Naive B cell (primary cell): ENCODE measurements at regions not wholly inside any gene's neighbourhood (a gene's known extent, or its start where the extent isn't known, plus 50 kb on each side); places are given as distances from the start of the nearest gene placed in this dataset.
A peak's percentile ranks its signal among the peaks of the same experiment; 100 is the strongest.

Source experiments
- ATAC-seq, 2 donors: fragments of 150-1000 bp; cut with Tn5 transposase; 2 replicates each; pipeline ENCODE4 v1.10.0; 2021; ENCODE audit warnings: low read depth in 2 of 2, mild to moderate bottlenecking in 2 of 2, moderate library complexity in 2 of 2
- DNase-seq: peaks from one replicate; pipeline ENCODE4 v3.0.0; 2022
- H3K27ac Mint-ChIP-seq, 6 donors: one replicate each; pipeline ENCODE4 v1.8.0; 2020 to 2022; ENCODE audit warnings: mild to moderate bottlenecking in 6 of 6, mixed read lengths in 6 of 6, moderate library complexity in 5 of 6, inconsistent platforms in 2 of 6
- H3K27me3 Mint-ChIP-seq, 3 donors: one replicate each; pipeline ENCODE4 v1.8.0; 2021 to 2022; ENCODE audit warnings: mixed read lengths in 3 of 3, mild to moderate bottlenecking in 1 of 3
- H3K36me3 Mint-ChIP-seq, 2 donors: one replicate each; pipeline ENCODE4 v1.8.0; 2020 to 2022; ENCODE audit warnings: mixed read lengths in 2 of 2, inconsistent platforms in 1 of 2, mild to moderate bottlenecking in 1 of 2
- H3K4me1 Mint-ChIP-seq, 3 donors: one replicate each; pipeline ENCODE4 v1.8.0; 2020 to 2022; ENCODE audit warnings: mixed read lengths in 3 of 3, inconsistent platforms in 1 of 3, mild to moderate bottlenecking in 1 of 3, moderate library complexity in 1 of 3
- H3K4me3 Mint-ChIP-seq, 8 donors: one replicate each; pipeline ENCODE4 v1.8.0; 2020 to 2022; ENCODE audit warnings: mild to moderate bottlenecking in 8 of 8, mixed read lengths in 8 of 8, moderate library complexity in 8 of 8, inconsistent platforms in 2 of 8
- H3K9me3 Mint-ChIP-seq, 7 donors: one replicate each; pipeline ENCODE4 v1.8.0; 2020 to 2022; ENCODE audit warnings: mixed read lengths in 7 of 7, mild to moderate bottlenecking in 5 of 7, inconsistent platforms in 2 of 7, moderate library complexity in 1 of 7

DNA sequence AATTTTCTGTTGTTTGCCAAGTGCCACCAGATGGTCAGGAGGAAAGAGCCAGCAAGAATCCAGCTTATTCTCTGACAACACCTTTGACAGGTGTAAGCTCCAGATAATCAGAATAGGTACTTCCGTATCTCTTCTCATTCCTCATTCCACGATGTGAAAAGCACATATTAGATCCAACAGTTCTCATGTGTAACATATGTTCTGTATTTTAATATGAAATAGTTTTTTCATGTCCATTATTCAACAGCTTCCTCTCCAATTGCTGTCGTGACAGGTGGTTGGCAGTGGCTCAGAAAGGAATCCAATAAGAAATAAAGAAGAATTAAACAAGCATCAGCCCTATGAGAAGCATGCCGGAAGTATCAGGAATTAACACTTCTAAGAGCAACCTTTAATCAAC, 1624.7 kb downstream of the MRPL39 start:
- no peak for DNase-seq
- H3K27me3 Mint-ChIP-seq: no peaks in the 10 kb centered on the region
- no peak for ATAC-seq
- H3K4me3 Mint-ChIP-seq: no peak overlapping the region
- peaks cover 6 to 35% (median 20%) of the 10 kb centered on the region in 7 donors for H3K9me3 Mint-ChIP-seq
- H3K36me3 Mint-ChIP-seq: peaks cover 12 to 13% of the 10 kb centered on the region in 2 donors
- peaks cover 12 to 27% (median 17%) of the 10 kb centered on the region in 3 donors for H3K4me1 Mint-ChIP-seq
- peak overlapping the region in 1 of 6 donors; percentile 23 for H3K27ac Mint-ChIP-seq

DNA sequence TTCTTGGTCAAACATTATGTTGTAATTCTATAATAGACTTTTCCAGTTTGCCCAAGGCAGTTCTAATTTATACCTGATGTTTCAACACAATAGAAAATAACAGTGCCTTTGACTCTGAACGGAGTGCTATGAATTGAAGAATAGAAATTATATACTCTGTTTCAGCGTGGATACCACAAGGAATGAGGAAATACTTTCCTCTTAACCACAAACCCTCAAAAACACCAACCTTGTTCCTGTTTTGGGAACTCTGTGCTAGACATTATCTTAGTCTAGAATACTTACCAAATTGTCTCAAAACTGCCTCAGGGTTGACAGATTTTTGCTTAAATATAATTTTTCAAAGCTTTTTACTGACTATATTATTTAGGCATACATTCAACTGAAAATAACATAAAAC, 1629.3 kb downstream of the MRPL39 start:
- ATAC-seq: peak; percentile 73 to 74
- no peaks in the 10 kb centered on the region for H3K27me3 Mint-ChIP-seq
- peak; percentile 40 for DNase-seq
- no peaks in the 10 kb centered on the region for H3K36me3 Mint-ChIP-seq
- peaks cover 12 to 30% (median 17%) of the 10 kb centered on the region in 3 donors for H3K4me1 Mint-ChIP-seq
- H3K9me3 Mint-ChIP-seq: peaks cover 0 to 7% (median 5%) of the 10 kb centered on the region in 7 donors
- H3K27ac Mint-ChIP-seq: peak overlapping the region in 1 of 6 donors; percentile 44
- no peak overlapping the region for H3K4me3 Mint-ChIP-seq

DNA sequence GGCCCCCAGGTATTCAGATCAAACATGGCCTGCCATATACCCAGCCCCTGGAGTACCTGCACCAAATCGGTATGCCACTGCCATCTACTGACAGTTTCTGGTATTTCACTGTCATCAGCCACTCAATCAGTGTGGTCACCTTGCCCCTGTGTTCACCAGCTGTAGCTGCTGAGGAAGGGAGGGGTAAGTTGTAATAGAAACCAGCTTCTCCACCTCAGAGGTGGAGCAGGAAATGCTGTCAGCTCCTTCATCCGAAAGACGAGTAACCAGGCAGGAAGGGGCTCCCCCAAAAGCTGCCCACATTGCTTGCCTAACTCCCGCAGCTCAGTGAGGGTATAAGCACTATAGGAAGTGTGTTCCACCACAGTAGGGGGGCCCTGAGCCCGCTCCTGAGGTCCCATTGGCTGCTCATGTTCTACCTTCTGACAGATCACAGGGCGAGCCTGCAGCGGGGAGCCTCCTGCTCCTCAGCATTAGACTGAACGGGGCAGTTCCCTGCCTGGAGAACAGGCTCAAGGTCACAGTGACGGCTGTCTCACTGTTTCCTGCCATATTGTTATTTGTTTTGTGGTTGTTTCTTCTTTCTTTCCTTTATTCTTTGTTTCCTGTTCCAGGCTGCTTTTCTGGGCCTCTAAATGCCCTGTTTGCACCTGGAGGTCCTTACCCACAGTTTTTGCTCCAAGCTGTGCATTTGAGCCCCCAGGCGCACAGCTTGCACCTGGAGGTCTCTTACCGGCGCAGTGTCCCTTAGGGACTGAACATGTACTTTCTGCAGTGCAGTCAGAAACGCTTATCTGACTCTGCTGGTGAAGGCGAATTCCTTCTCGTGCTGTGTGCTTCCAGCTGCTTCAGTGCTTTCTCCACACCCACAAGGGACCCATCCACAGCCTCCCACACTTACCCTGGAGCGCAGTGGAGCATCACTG, 1638.3 kb downstream of the MRPL39 start:
- ATAC-seq (peak; percentile 89 to 90), DNase-seq (peak; percentile 90)
- Mint-ChIP-seq H3K4me3 (peak overlapping the region; percentile 54 to 93 (median 88)), H3K9me3 (peaks cover 0 to 11% (median 5%) of the 10 kb centered on the region in 7 donors), H3K27ac (peak overlapping the region; percentile 86 to 98 (median 93)), H3K36me3 (no peaks in the 10 kb centered on the region), H3K4me1 (peaks cover 19 to 52% (median 36%) of the 10 kb centered on the region in 3 donors), H3K27me3 (no peaks in the 10 kb centered on the region)

DNA sequence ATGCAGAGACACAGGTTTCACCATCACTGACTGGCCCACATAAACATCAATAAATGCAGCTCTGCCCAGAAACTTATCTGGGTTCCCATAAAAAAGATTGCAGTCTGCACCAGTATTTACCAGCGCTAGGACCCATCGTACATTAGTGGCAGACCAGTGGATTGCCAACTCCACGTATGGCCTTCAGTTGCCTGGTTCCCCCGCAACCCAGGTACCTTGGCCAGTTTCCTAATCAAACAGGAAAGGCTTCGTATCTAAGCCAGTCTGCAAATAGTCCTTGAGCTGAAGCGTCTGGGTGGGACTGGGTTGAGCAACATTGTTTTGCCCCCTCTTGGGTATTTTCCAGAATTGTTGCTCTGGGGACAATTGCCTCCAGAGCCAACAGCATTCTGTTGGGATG, 1639.3 kb downstream of the MRPL39 start:
- Mint-ChIP-seq H3K27ac (peak overlapping the region in 5 of 6 donors; percentile 13 to 95 (median 54)), H3K27me3 (no peaks in the 10 kb centered on the region), H3K4me1 (peaks cover 19 to 58% (median 36%) of the 10 kb centered on the region in 3 donors), H3K36me3 (no peaks in the 10 kb centered on the region), H3K4me3 (peak overlapping the region in 1 of 8 donors; percentile 90), H3K9me3 (peaks cover 0 to 11% (median 5%) of the 10 kb centered on the region in 7 donors)
- DNase-seq (no peak), ATAC-seq (no peak)

DNA sequence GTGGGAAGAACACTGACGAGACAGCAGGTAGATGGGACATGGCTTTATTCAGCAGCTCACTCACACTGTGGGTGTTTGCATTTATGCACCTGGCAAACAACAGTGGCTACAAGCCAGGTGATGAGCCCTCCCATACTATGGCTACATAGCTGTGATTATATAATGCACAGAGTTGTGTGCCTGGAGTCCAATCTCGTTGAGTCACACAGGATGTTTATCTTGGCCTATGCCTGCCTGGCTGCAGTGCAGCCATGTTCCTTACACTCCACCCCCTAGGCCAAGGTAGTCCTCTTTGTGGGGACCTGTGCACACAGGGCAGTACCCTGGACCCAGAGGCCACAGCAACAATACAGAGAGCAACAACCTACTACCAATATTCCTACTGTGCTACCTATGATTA, 1643.8 kb downstream of the MRPL39 start:
- Mint-ChIP-seq H3K9me3 (peaks cover 0 to 22% (median 4%) of the 10 kb centered on the region in 7 donors), H3K27me3 (no peaks in the 10 kb centered on the region), H3K4me3 (no peak overlapping the region), H3K36me3 (no peaks in the 10 kb centered on the region), H3K27ac (peak overlapping the region in 3 of 6 donors; percentile 20 to 68 (median 61)), H3K4me1 (peaks cover 2 to 56% (median 31%) of the 10 kb centered on the region in 3 donors)
- ATAC-seq (no peak), DNase-seq (no peak)

DNA sequence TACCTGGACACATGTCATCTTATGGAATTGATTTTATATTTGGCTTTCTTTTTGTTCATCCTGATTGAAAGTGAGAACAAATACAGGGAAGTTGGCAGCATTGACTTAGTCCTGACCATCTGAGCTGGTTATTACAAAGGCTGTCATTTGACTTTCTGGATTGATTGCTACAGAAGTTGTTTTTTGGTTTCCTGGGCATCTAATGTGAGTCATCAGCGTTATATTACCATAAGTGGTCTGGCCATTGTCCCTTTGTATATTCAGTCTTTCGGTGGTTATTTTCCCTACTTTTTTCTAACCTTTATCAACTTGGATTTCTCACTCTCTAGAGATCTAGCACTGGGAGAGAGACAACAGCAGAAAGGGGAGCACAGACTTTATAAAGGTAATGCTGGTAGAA, 1646.5 kb downstream of the MRPL39 start:
- no peaks in the 10 kb centered on the region for H3K27me3 Mint-ChIP-seq
- no peaks in the 10 kb centered on the region for H3K36me3 Mint-ChIP-seq
- ATAC-seq (no peak), DNase-seq (no peak)
- H3K4me3 Mint-ChIP-seq: no peak overlapping the region
- peaks cover 0 to 16% (median 4%) of the 10 kb centered on the region in 7 donors for H3K9me3 Mint-ChIP-seq
- H3K27ac Mint-ChIP-seq: peak overlapping the region in 2 of 6 donors; percentile 4 to 79
- peaks cover 12 to 49% (median 34%) of the 10 kb centered on the region in 3 donors for H3K4me1 Mint-ChIP-seq

DNA sequence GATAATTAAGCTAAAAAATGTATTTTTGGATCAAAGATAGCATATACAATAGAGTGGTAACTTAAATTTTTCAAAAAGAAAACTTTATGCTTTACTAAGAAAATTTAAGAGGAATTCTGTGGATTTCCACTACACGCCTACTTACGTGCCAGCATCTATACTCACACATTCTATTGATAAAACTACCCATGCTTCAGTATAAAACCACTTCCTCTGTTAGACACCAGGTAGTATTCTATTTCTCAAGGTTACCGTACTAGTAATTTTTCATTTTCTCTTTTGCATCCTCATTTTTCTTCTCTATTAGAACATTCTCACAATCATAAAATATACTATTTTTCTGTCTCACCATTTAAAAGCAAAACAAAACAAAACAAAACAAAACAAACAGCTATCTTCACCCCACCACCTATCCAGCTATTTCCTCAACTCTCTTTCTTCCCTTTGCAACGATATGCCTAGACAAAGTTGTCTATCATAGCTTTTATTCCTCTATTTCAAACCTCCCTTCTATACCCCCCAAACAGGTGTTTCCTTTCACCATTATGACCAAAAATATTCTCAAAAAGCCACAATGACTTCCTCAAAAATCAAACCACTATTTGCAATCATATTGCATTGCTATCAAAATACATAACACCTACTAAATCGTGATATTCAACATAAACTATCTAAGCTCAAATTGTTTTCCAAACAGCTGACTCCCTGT, 1652.0 kb downstream of the MRPL39 start:
- peaks cover 0 to 4% (median 0%) of the 10 kb centered on the region in 7 donors for H3K9me3 Mint-ChIP-seq
- H3K27me3 Mint-ChIP-seq: no peaks in the 10 kb centered on the region
- no peaks in the 10 kb centered on the region for H3K36me3 Mint-ChIP-seq
- peak overlapping the region; percentile 55 to 95 (median 82) for H3K4me3 Mint-ChIP-seq
- ATAC-seq (peak; percentile 86 to 88), DNase-seq (peak; percentile 69)
- H3K27ac Mint-ChIP-seq: peak overlapping the region; percentile 29 to 97 (median 84)
- H3K4me1 Mint-ChIP-seq: peaks cover 37 to 60% (median 57%) of the 10 kb centered on the region in 3 donors

DNA sequence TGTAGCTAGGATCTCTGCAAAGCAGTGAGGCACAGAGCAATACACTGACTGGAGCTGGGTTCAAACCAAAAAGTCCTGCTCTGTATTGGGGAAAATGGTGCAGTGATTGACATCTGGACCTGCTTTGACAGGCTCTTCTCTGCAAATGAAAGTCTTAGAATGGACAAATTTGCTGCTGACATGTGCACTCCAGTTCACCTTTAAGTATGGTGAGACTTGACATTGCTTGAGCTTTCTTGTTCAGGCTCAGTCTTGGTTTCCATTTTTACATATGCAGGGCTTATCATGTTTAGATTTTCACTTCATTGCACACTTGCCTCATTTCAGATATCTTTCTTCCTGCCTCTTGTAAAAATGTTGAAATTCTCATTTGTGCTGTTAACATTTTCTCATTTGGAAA, 1655.0 kb downstream of the MRPL39 start:
- Mint-ChIP-seq H3K4me3 (peak overlapping the region in 2 of 8 donors; percentile 48 to 59), H3K27ac (peak overlapping the region in 2 of 6 donors; percentile 44), H3K36me3 (no peaks in the 10 kb centered on the region), H3K4me1 (peaks cover 48 to 73% (median 67%) of the 10 kb centered on the region in 3 donors), H3K9me3 (no peaks in the 10 kb centered on the region), H3K27me3 (no peaks in the 10 kb centered on the region)
- ATAC-seq (no peak), DNase-seq (no peak)

DNA sequence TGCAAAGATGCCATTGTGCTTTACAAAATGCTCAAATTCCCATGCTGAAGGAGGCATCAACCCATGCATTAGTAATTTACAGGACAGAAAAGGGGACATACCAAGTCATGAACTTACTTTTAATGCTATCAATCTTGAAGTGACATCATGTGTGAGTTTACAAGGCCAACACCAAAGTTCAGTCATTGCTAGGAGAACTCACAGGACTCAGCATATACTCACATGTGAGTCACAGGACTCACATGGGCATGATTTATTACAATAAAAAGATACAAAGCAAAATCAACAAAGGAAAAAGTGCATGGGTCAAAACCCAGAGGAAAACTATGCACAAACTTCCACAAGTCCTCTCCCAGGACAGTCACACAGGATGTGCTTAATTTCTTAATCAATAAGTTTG, 1656.0 kb downstream of the MRPL39 start:
- Mint-ChIP-seq H3K4me1 (peaks cover 42 to 68% (median 64%) of the 10 kb centered on the region in 3 donors), H3K9me3 (no peaks in the 10 kb centered on the region), H3K27ac (peak overlapping the region in 1 of 6 donors; percentile 64), H3K4me3 (no peak overlapping the region), H3K27me3 (no peaks in the 10 kb centered on the region), H3K36me3 (no peaks in the 10 kb centered on the region)
- ATAC-seq: no peak
- no peak for DNase-seq

DNA sequence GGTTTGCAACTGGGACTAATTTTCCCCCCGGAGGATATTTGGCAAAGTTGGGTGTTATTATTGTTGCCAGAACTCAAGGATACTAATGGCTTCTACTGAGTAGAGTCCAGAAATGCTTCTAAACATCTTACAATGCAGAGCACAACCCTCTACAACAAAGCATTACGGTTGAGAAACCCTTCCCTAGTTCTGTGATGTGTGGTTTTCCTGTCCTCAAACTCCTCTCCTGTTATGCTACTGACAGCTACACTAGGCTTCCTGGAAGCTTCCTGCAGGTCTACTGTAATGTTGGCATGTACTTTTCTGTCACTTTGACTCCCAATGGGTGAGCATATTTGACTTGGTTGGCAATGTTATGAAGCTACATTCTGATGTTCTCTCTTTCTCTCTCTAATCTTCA, 1656.9 kb downstream of the MRPL39 start:
- DNase-seq (no peak), ATAC-seq (no peak)
- H3K36me3 Mint-ChIP-seq: peaks cover 0 to 2% of the 10 kb centered on the region in 2 donors
- H3K4me1 Mint-ChIP-seq: peaks cover 39 to 68% (median 62%) of the 10 kb centered on the region in 3 donors
- peak overlapping the region in 3 of 8 donors; percentile 1 to 57 (median 26) for H3K4me3 Mint-ChIP-seq
- no peaks in the 10 kb centered on the region for H3K27me3 Mint-ChIP-seq
- peak overlapping the region in 3 of 6 donors; percentile 8 to 43 (median 18) for H3K27ac Mint-ChIP-seq
- H3K9me3 Mint-ChIP-seq: peaks cover 0 to 3% (median 0%) of the 10 kb centered on the region in 7 donors

DNA sequence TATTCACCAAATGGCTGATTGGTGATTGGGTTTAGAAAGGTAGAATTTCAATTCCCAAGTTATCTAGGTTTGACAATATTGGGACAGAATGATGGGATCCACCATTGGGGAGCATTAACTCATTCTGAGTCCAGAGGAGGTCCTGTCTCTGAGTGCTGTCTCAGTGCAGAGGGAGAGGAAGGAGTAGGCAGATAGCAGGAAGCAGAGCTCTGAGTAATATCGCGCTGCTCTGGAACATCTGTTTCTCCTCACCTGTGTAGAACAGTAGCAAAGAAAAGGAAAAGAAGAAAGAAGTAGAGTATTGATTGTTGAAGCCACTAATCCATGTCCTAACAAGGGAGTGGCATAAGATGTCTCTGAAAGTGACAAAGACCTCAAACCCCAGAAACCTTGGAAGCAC, 1657.8 kb downstream of the MRPL39 start:
- ATAC-seq: peak; percentile 41 to 43
- DNase-seq: no peak
- Mint-ChIP-seq H3K36me3 (peaks cover 0 to 5% of the 10 kb centered on the region in 2 donors), H3K4me1 (peaks cover 37 to 69% (median 63%) of the 10 kb centered on the region in 3 donors), H3K27ac (peak overlapping the region in 3 of 6 donors; percentile 9 to 65 (median 53)), H3K9me3 (peaks cover 0 to 6% (median 2%) of the 10 kb centered on the region in 7 donors), H3K27me3 (no peaks in the 10 kb centered on the region), H3K4me3 (peak overlapping the region in 3 of 8 donors; percentile 10 to 59 (median 57))

DNA sequence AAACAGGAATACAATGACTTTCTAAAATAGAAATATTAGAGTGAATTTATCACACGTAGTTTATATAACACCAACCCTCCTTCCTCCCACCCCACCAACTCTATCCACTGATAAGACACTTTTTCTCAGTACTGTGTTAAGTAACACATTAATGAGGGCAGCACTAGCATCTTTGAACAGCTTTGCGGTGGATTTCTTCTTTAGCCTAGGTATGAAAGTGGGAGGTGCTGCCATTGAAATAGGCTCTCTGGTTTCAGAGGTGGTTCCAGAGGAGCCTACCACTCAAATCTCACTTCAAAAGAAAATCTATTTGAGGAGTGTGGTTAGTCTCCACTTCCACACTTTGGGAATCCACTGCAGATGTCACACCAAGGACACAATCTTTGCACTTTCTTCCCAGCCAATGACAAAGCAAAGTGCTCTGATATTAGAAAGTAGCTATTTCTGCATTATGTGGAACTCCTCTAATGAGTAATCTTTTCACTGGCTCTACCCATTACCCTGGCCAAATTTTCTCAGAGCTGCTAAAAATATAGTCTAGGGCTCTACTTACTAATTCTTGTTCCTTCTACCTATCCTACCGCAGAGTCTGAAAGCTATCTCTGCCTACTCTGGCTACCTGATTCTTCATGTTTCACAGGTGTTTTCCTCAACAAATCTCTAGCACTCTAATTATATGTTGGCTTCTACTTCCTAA, 1667.8 kb downstream of the MRPL39 start:
- no peak for DNase-seq
- Mint-ChIP-seq H3K9me3 (no peaks in the 10 kb centered on the region), H3K27me3 (no peaks in the 10 kb centered on the region), H3K36me3 (no peaks in the 10 kb centered on the region), H3K4me1 (peaks cover 20 to 33% (median 33%) of the 10 kb centered on the region in 3 donors), H3K27ac (peak overlapping the region in 4 of 6 donors; percentile 4 to 29 (median 6)), H3K4me3 (no peak overlapping the region)
- no peak for ATAC-seq

DNA sequence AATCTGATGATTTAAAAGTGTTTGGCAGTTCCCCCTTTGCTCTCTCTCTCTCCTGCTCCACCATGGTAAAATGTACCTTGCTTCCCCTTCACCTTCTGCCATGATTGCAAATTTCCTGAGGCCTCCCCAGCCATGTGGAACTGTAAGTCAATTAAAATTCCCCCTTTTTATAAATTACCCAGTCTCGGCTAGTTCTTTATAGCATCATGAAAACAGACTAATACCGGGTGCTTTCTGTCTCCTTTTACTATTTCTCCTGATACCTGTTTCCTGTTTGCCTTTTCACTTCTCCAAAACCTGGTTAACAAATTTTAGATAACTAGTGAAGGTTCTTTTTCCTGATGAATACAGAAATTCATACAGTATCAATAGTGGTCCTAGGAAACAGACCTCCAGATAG, 1670.3 kb downstream of the MRPL39 start:
- DNase-seq: peak; percentile 31
- H3K9me3 Mint-ChIP-seq: no peaks in the 10 kb centered on the region
- H3K4me3 Mint-ChIP-seq: peak overlapping the region in 7 of 8 donors; percentile 23 to 82 (median 65)
- H3K27ac Mint-ChIP-seq: peak overlapping the region; percentile 34 to 96 (median 87)
- H3K27me3 Mint-ChIP-seq: no peaks in the 10 kb centered on the region
- peaks cover 16 to 36% (median 33%) of the 10 kb centered on the region in 3 donors for H3K4me1 Mint-ChIP-seq
- no peaks in the 10 kb centered on the region for H3K36me3 Mint-ChIP-seq
- ATAC-seq: peak; percentile 91 to 92
